ENCODE measurements at regions not wholly inside any gene's neighbourhood (a gene's known extent, or its start where the extent isn't known, plus 50 kb on each side); places are given as distances from the start of the nearest gene placed in this dataset.

DNA sequence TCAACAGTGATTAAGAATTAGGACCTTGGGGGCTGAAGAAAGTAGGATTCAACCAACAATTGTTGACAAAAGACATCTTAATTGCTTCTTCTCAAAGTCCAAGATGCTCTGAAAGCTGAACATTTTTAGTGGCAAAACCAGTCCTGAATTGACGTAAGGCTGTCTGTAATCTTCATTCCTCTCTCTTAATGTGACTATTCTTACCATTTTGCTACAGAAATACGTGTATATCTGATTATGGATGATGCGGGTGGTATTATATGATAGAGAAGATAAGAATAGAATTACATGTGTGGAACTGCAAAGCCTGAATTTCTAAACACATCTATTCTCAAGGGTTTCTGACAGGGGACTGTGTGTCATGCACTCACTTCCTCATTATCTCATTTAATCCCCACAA, 130.3 kb upstream of the SASH1 start:
- intact Hi-C loops (cut with DNase I; ENCODE audit: low total_unique reads) = no loop called here
- TF ChIP-seq, protein P1, sequence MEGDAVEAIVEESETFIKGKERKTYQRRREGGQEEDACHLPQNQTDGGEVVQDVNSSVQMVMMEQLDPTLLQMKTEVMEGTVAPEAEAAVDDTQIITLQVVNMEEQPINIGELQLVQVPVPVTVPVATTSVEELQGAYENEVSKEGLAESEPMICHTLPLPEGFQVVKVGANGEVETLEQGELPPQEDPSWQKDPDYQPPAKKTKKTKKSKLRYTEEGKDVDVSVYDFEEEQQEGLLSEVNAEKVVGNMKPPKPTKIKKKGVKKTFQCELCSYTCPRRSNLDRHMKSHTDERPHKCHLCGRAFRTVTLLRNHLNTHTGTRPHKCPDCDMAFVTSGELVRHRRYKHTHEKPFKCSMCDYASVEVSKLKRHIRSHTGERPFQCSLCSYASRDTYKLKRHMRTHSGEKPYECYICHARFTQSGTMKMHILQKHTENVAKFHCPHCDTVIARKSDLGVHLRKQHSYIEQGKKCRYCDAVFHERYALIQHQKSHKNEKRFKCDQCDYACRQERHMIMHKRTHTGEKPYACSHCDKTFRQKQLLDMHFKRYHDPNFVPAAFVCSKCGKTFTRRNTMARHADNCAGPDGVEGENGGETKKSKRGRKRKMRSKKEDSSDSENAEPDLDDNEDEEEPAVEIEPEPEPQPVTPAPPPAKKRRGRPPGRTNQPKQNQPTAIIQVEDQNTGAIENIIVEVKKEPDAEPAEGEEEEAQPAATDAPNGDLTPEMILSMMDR (IDR thresholded peaks at IDR 0.05) = no peak
- no peak for TF ChIP-seq POLR2A (IDR thresholded peaks at IDR 0.05)
- DNase-seq (ENCODE audit: low spot score in 2 of 2) = no peak
- no peak overlapping the region for H3K4me3 ChIP-seq (ENCODE audit: low read depth, poor library complexity, severe bottlenecking)
- WGBS, 2 donors = 80 to 84% methylated on average over 3 of the region's 3 CpGs

DNA sequence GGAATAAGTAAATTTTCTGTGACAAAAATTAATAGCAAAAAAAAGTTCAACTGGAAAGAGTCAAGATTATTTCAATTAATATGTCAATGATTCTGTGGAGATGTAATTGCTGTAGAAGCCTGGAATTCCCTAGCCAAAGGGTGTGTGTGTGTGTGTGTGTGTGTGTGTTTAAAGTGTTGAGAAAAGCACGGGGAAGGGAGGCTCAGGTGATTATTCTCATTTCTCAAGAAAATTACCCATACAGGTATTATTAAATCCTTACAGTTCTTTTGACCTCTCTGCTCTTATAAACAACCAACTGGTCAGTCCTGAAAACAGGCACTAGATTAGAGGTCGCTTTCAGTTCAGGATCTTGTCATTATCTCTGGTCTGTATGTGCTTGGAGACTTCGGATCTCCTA, 129.3 kb upstream of the SASH1 start:
- no peak for TF ChIP-seq POLR2A (IDR thresholded peaks at IDR 0.05)
- TF ChIP-seq, protein P1 (IDR thresholded peaks at IDR 0.05) = no peak
- DNase-seq (ENCODE audit: low spot score in 2 of 2) = no peak
- no peak overlapping the region for H3K4me3 ChIP-seq (ENCODE audit: low read depth, poor library complexity, severe bottlenecking)
- WGBS, 2 donors = 82 to 85% methylated on average over 3 of the region's 3 CpGs
- intact Hi-C loops (cut with DNase I; ENCODE audit: low total_unique reads) = no loop called here

DNA sequence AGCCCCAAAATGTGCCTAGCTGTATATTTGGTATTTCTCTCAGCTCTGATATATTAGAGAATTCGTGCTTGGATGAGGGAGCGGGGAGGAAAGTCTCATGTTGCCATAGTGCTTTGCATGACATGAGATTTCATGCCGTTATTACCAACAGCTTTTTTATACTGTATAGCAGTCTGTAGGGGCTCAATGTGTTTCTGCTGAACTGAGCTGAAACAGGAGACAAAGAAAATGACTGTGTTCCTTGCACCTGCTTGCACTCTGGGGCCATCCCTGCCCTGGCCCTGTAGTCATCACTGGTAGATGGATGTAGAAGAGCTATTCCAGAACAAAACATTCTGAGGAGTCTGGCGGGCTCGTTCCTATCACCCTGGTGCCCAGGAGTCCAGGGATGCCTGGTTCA, 128.0 kb upstream of the SASH1 start:
- no peak for TF ChIP-seq POLR2A (IDR thresholded peaks at IDR 0.05)
- TF ChIP-seq, protein P1 (IDR thresholded peaks at IDR 0.05) = no peak
- no peak for DNase-seq (ENCODE audit: low spot score in 2 of 2)
- H3K4me3 ChIP-seq (ENCODE audit: low read depth, poor library complexity, severe bottlenecking) = no peak overlapping the region
- intact Hi-C loops (cut with DNase I; ENCODE audit: low total_unique reads) = no loop called here
- 89 to 92% methylated on average over 5 of the region's 5 CpGs for WGBS, 2 donors

DNA sequence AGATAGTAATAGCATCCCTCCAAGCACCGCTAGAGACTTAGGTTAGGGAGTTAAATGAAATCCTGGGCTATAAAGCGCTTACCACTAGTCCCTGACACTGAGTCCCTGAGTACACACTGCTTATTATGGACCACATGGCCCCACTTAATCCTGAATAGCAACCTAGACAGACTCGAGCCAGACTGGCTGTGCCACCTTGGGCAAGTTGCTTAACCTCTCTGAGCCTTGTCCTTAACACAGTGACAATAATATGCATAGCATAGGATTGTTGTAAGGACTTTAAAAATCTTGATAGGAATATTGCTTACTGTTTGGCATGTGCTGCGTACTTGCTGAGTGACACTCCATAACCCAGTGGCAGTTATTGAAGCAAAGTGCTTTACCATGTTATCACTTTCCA, 125.6 kb upstream of the SASH1 start:
- TF ChIP-seq, protein P1 (IDR thresholded peaks at IDR 0.05) = no peak
- TF ChIP-seq POLR2A (IDR thresholded peaks at IDR 0.05) = no peak
- no peak overlapping the region for H3K4me3 ChIP-seq (ENCODE audit: low read depth, poor library complexity, severe bottlenecking)
- no peak for DNase-seq (ENCODE audit: low spot score in 2 of 2)
- 92 to 94% methylated on average over 4 of the region's 4 CpGs for WGBS, 2 donors
- intact Hi-C loops (cut with DNase I; ENCODE audit: low total_unique reads) = no loop called here

DNA sequence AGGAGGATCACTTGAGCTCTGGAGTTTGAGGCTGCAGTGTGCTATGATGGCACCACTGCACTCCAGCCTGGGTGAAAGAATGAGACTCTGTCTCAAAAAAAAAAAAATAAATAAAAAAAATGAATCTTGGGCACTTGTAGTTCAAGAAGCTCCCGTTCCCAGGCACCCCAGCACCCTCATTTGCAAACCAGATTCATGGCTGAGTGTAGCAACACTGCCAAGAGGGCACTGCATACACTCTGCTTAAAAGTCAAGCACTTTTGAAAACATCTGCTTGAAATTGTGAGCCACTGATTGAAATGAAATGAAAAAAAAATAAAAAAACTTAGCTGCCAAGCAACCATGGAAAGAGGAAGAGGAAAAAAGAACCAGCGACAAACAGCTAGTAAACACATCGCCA, 124.7 kb upstream of the SASH1 start:
- WGBS, 2 donors = 33 to 51% methylated on average over 3 of the region's 3 CpGs
- TF ChIP-seq POLR2A (IDR thresholded peaks at IDR 0.05) = no peak
- TF ChIP-seq, protein P1 (IDR thresholded peaks at IDR 0.05) = no peak
- DNase-seq (ENCODE audit: low spot score in 2 of 2) = no peak
- intact Hi-C loops (cut with DNase I; ENCODE audit: low total_unique reads) = no loop called here
- no peak overlapping the region for H3K4me3 ChIP-seq (ENCODE audit: low read depth, poor library complexity, severe bottlenecking)

DNA sequence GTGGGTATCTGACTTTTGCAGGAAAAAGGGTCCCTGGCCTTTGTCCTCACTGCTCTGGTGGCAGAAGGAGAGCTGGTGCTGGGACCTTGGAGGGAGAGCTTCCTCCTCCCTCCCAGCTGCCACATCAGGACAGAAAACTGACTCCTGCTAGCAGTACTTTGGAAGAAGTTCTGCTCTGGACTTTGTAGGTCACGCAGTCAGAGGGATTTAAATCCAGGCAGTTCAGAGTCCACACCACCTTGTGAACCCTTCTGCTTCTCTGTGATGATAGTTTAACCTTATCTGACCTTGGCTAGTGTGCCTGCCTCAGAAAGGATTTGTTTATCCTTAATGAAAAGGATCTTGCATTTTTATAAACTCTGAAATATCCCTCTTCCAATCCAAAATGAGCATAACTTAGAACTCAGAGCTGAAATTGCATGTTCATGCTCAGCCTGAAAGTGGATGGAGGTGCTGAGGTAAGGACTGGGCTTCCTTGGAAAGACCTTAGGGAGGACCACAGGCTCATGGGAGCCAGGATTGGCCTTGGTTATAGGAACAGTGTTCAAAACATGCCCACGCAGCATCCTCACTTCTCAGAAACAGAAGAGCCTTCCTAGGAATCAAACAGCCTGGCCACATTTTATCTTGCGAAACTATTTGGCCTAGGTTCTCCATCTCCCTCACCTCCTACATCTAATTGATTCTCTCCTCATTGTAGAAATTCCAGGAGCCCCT, 123.9 kb upstream of the SASH1 start:
- WGBS, 2 donors = 59 to 75% methylated on average over 3 of the region's 3 CpGs
- no peak overlapping the region for H3K4me3 ChIP-seq (ENCODE audit: low read depth, poor library complexity, severe bottlenecking)
- no peak for DNase-seq (ENCODE audit: low spot score in 2 of 2)
- intact Hi-C loops (cut with DNase I; ENCODE audit: low total_unique reads) = no loop called here
- TF ChIP-seq POLR2A (IDR thresholded peaks at IDR 0.05) = no peak
- TF ChIP-seq, protein P1 (IDR thresholded peaks at IDR 0.05) = no peak
